Type B pancreatic cell (in vitro differentiated cells): ENCODE measurements at regions not wholly inside any gene's neighbourhood (a gene's known extent, or its start where the extent isn't known, plus 50 kb on each side); places are given as distances from the start of the nearest gene placed in this dataset.

Experiments
- DNase-seq: peaks from one replicate; pipeline ENCODE4 v3.0.0; 2021; ENCODE audit warnings: mixed read lengths; ENCODE audit not compliant: unreplicated experiment; ENCODE audit errors: extremely low spot score
- H3K27ac Mint-ChIP-seq: 2 replicates; pipeline ENCODE4 v1.8.0; 2021; ENCODE audit warnings: mild to moderate bottlenecking, mixed read lengths
- H3K27me3 Mint-ChIP-seq: 2 replicates; pipeline ENCODE4 v1.8.0; 2021; ENCODE audit warnings: mixed read lengths
- H3K36me3 Mint-ChIP-seq: 2 replicates; pipeline ENCODE4 v1.8.0; 2021; ENCODE audit warnings: mixed read lengths
- H3K4me1 Mint-ChIP-seq: one replicate; pipeline ENCODE4 v1.8.0; 2021; ENCODE audit warnings: mixed read lengths; ENCODE audit not compliant: unreplicated experiment
- H3K4me3 Mint-ChIP-seq: 2 replicates; pipeline ENCODE4 v1.8.0; 2021; ENCODE audit warnings: mild to moderate bottlenecking, mixed read lengths
- H3K9me3 Mint-ChIP-seq: 2 replicates; pipeline ENCODE4 v1.8.0; 2021; ENCODE audit warnings: mixed read lengths
- CTCF ChIP-seq: fragments of 200-600 bp; sonication (generic); conservative IDR thresholded peaks from 2 replicates; pipeline ENCODE4 v1.5.0; 2021; ENCODE audit warnings: antibody characterized with exemption, mild to moderate bottlenecking

GRCh38 chr13:74466020-74466419 is 331.8 kb upstream of the KLF12 start:
- H3K4me3 Mint-ChIP-seq, result no peak overlapping the region
- H3K27me3 Mint-ChIP-seq, result peaks cover 2% of the 10 kb centered on the region
- no peaks in the 10 kb centered on the region for H3K9me3 Mint-ChIP-seq
- no peaks in the 10 kb centered on the region for H3K36me3 Mint-ChIP-seq
- H3K27ac Mint-ChIP-seq, result no peak overlapping the region
- peaks cover 4% of the 10 kb centered on the region for H3K4me1 Mint-ChIP-seq
- no peak for TF ChIP-seq CTCF
- DNase-seq, result no peak

- H3K27ac Mint-ChIP-seq, result no peak overlapping the region
- H3K36me3 Mint-ChIP-seq, result no peaks in the 10 kb centered on the region
- DNase-seq, result no peak
- H3K4me3 Mint-ChIP-seq, result no peak overlapping the region
- H3K9me3 Mint-ChIP-seq, result no peaks in the 10 kb centered on the region
- TF ChIP-seq CTCF, result no peak
- peaks cover 3% of the 10 kb centered on the region for H3K27me3 Mint-ChIP-seq
- peaks cover 4% of the 10 kb centered on the region for H3K4me1 Mint-ChIP-seq
These were observed 331.1 kb upstream of the KLF12 start for GRCh38 chr13:74465271-74465670.

GRCh38 chr13:74464670-74465069 is 330.5 kb upstream of the KLF12 start:
- no peak overlapping the region for H3K4me3 Mint-ChIP-seq
- no peak for DNase-seq
- TF ChIP-seq CTCF, result no peak
- H3K27me3 Mint-ChIP-seq, result peaks cover 3% of the 10 kb centered on the region
- no peaks in the 10 kb centered on the region for H3K9me3 Mint-ChIP-seq
- H3K36me3 Mint-ChIP-seq, result no peaks in the 10 kb centered on the region
- no peak overlapping the region for H3K27ac Mint-ChIP-seq
- H3K4me1 Mint-ChIP-seq, result peaks cover 4% of the 10 kb centered on the region

- Mint-ChIP-seq H3K36me3 (no peaks in the 10 kb centered on the region), H3K4me1 (peaks cover 3% of the 10 kb centered on the region), H3K27ac (no peak overlapping the region), H3K27me3 (peaks cover 3% of the 10 kb centered on the region), H3K4me3 (no peak overlapping the region), H3K9me3 (no peaks in the 10 kb centered on the region)
- DNase-seq, result no peak
- no peak for TF ChIP-seq CTCF
These were observed 326.8 kb upstream of the KLF12 start for GRCh38 chr13:74461011-74461410.

- Mint-ChIP-seq H3K36me3 (no peaks in the 10 kb centered on the region), H3K4me3 (no peak overlapping the region), H3K4me1 (peaks cover 15% of the 10 kb centered on the region), H3K27me3 (no peaks in the 10 kb centered on the region), H3K27ac (no peak overlapping the region), H3K9me3 (peaks cover 8% of the 10 kb centered on the region)
- no peak for DNase-seq
- no peak for TF ChIP-seq CTCF
These were observed 318.7 kb upstream of the KLF12 start for GRCh38 chr13:74452881-74453280.

- Mint-ChIP-seq H3K4me3 (no peak overlapping the region), H3K9me3 (peaks cover 8% of the 10 kb centered on the region), H3K4me1 (peaks cover 15% of the 10 kb centered on the region), H3K27me3 (no peaks in the 10 kb centered on the region), H3K36me3 (no peaks in the 10 kb centered on the region), H3K27ac (no peak overlapping the region)
- TF ChIP-seq CTCF, result no peak
- DNase-seq, result no peak
These were observed 318.0 kb upstream of the KLF12 start for GRCh38 chr13:74452176-74452575.
